ENCODE measurements at regions not wholly inside any gene's neighbourhood (a gene's known extent, or its start where the extent isn't known, plus 50 kb on each side); places are given as distances from the start of the nearest gene placed in this dataset.

- TF ChIP-seq, protein P1, sequence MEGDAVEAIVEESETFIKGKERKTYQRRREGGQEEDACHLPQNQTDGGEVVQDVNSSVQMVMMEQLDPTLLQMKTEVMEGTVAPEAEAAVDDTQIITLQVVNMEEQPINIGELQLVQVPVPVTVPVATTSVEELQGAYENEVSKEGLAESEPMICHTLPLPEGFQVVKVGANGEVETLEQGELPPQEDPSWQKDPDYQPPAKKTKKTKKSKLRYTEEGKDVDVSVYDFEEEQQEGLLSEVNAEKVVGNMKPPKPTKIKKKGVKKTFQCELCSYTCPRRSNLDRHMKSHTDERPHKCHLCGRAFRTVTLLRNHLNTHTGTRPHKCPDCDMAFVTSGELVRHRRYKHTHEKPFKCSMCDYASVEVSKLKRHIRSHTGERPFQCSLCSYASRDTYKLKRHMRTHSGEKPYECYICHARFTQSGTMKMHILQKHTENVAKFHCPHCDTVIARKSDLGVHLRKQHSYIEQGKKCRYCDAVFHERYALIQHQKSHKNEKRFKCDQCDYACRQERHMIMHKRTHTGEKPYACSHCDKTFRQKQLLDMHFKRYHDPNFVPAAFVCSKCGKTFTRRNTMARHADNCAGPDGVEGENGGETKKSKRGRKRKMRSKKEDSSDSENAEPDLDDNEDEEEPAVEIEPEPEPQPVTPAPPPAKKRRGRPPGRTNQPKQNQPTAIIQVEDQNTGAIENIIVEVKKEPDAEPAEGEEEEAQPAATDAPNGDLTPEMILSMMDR (IDR thresholded peaks at IDR 0.05; ENCODE audit: borderline replicate concordance, control extremely low read depth, extremely low read depth, insufficient read depth, missing control alignments) = no peak
- in situ Hi-C loops (cut with MboI; ENCODE audit: low sequenced_read_pairs, unreplicated experiment) = loop anchor here (25.0 kb wide), 2 partner anchors 452 to 702 kb away; partner anchors contain the start of gene INHBA
- no peak for DNase-seq (ENCODE audit: low spot score)
Observed at GRCh38 chr7:41010418-41010817, 692.5 kb downstream of the INHBA start.

- TF ChIP-seq, protein P1 (IDR thresholded peaks at IDR 0.05; ENCODE audit: borderline replicate concordance, control extremely low read depth, extremely low read depth, insufficient read depth, missing control alignments) = no peak
- no peak for DNase-seq (ENCODE audit: low spot score)
- in situ Hi-C loops (cut with MboI; ENCODE audit: low sequenced_read_pairs, unreplicated experiment) = loop anchor here (25.0 kb wide), 2 partner anchors 454 to 704 kb away; partner anchors contain the start of gene INHBA
Observed at GRCh38 chr7:41007811-41008210, 695.1 kb downstream of the INHBA start.

DNA sequence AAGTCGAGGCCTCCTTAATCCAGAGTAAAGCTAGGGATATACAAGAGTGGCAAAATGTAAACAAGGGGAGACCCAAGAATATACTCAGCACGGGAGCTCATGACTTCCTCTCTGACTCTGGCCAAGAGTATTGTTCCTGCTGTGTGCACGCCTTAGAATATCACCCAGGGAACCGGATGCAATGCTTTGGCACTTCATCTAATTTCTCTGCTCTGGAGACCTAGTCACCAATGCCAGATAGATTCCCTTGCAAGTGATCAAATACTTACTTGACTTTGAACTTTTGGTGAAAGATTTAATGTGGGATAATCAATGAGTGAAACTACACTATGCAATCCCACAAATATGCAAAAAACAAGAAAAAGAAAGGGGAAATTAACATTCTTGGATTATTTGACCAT is 695.5 kb downstream of the INHBA start:
- in situ Hi-C loops (cut with MboI; ENCODE audit: low sequenced_read_pairs, unreplicated experiment) = loop anchor here (25.0 kb wide), 2 partner anchors 455 to 705 kb away; partner anchors contain the start of gene INHBA
- TF ChIP-seq, protein P1 (IDR thresholded peaks at IDR 0.05; ENCODE audit: borderline replicate concordance, control extremely low read depth, extremely low read depth, insufficient read depth, missing control alignments) = no peak
- no peak for DNase-seq (ENCODE audit: low spot score)

- no peak for DNase-seq (ENCODE audit: low spot score)
- TF ChIP-seq, protein P1 (IDR thresholded peaks at IDR 0.05; ENCODE audit: borderline replicate concordance, control extremely low read depth, extremely low read depth, insufficient read depth, missing control alignments) = no peak
- in situ Hi-C loops (cut with MboI; ENCODE audit: low sequenced_read_pairs, unreplicated experiment) = loop anchor here (25.0 kb wide), 2 partner anchors 456 to 706 kb away; partner anchors contain the start of gene INHBA
Observed at GRCh38 chr7:41006306-41006995, 696.4 kb downstream of the INHBA start.

GRCh38 chr7:41005374-41005901 is 697.5 kb downstream of the INHBA start:
- DNase-seq (ENCODE audit: low spot score) = no peak
- TF ChIP-seq, protein P1 (IDR thresholded peaks at IDR 0.05; ENCODE audit: borderline replicate concordance, control extremely low read depth, extremely low read depth, insufficient read depth, missing control alignments) = no peak
- in situ Hi-C loops (cut with MboI; ENCODE audit: low sequenced_read_pairs, unreplicated experiment) = loop anchor here (25.0 kb wide), 2 partner anchors 457 to 707 kb away; partner anchors contain the start of gene INHBA

DNA sequence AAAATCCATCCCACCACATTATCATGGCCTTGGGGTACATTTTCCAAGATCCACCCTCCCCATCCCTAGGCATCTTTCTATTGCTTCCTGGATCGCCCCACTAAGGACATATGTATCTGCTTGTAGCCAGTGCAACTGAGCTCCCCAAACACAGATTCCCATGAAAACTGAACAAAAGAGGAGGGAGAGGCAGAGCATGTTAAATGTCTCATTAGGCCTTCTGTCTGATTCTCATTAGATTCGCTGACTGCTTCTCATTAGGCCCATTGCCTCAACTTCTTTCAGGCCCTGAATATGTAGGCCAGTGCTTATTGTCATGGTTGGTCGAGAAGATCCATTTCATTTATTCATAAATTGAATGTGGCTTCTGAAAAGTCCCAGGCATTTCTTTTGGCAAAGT is 698.9 kb downstream of the INHBA start:
- TF ChIP-seq, protein P1 (IDR thresholded peaks at IDR 0.05; ENCODE audit: borderline replicate concordance, control extremely low read depth, extremely low read depth, insufficient read depth, missing control alignments) = no peak
- in situ Hi-C loops (cut with MboI; ENCODE audit: low sequenced_read_pairs, unreplicated experiment) = loop anchor here (25.0 kb wide), 2 partner anchors 458 to 708 kb away; partner anchors contain the start of gene INHBA

More for the DNA sequence above, 698.9 kb downstream of the INHBA start:
- no peak for DNase-seq (ENCODE audit: low spot score)

Measured in GM13976 (cell line).